Hepatocyte (in vitro differentiated cells): ENCODE measurements at regions not wholly inside any gene's neighbourhood (a gene's known extent, or its start where the extent isn't known, plus 50 kb on each side); places are given as distances from the start of the nearest gene placed in this dataset.

Experiments
- DNase-seq: peaks from one replicate; pipeline ENCODE4 v3.0.0-alpha.2; 2016; ENCODE audit warnings: low spot score
- H2AFZ ChIP-seq: fragments of 200-600 bp; sonication (generic); 2 replicates; pipeline ENCODE4 v1.6.0; 2016; ENCODE audit warnings: antibody characterized with exemption, mild to moderate bottlenecking
- H3K27ac ChIP-seq: fragments of 200-600 bp; sonication (generic); 2 replicates; pipeline ENCODE4 v1.5.1; 2016; ENCODE audit warnings: mild to moderate bottlenecking
- H3K27me3 ChIP-seq: fragments of 200-600 bp; sonication (generic); 2 replicates; pipeline ENCODE4 v1.6.1; 2016
- H3K36me3 ChIP-seq: fragments of 200-600 bp; sonication (generic); replicated peaks from 2 replicates; pipeline ENCODE4 v1.5.1; 2016; ENCODE audit warnings: low read depth; ENCODE audit not compliant: insufficient read depth
- H3K4me1 ChIP-seq: fragments of 200-600 bp; sonication (generic); 2 replicates; pipeline ENCODE4 v1.5.1; 2016; ENCODE audit warnings: mild to moderate bottlenecking, moderate library complexity; ENCODE audit not compliant: insufficient read depth
- H3K4me2 ChIP-seq: fragments of 200-600 bp; sonication (generic); 2 replicates; pipeline ENCODE4 v1.6.0; 2016
- H3K4me3 ChIP-seq: fragments of 200-600 bp; sonication (generic); 2 replicates; pipeline ENCODE4 v1.5.1; 2016; ENCODE audit warnings: mild to moderate bottlenecking
- H3K79me2 ChIP-seq: fragments of 200-600 bp; sonication (generic); 2 replicates; pipeline ENCODE4 v1.6.0; 2017; ENCODE audit warnings: mild to moderate bottlenecking
- H3K9me2 ChIP-seq: fragments of 200-600 bp; sonication (generic); replicated peaks from 2 replicates; pipeline ENCODE4 v1.6.0; 2017; ENCODE audit warnings: mild to moderate bottlenecking; ENCODE audit not compliant: insufficient read depth
- H3K9me3 ChIP-seq: fragments of 200-600 bp; sonication (generic); 2 replicates; pipeline ENCODE4 v1.5.1; 2016; ENCODE audit warnings: low read depth, mild to moderate bottlenecking
- H4K20me1 ChIP-seq: fragments of 200-600 bp; sonication (generic); 2 replicates; pipeline ENCODE4 v1.6.0; 2016; ENCODE audit warnings: mild to moderate bottlenecking; ENCODE audit not compliant: insufficient read depth, poor library complexity, severe bottlenecking
- EZH2 ChIP-seq: fragments of 200-600 bp; sonication (generic); IDR thresholded peaks from 2 replicates; pipeline ENCODE4 v1.6.1; 2016; ENCODE audit warnings: antibody characterized with exemption, mild to moderate bottlenecking, borderline replicate concordance
- EZH2phosphoT487 ChIP-seq: fragments of 200-600 bp; sonication (generic); IDR thresholded peaks from one replicate; pipeline ENCODE4 v1.6.1; 2018; ENCODE audit warnings: antibody characterized with exemption, mild to moderate bottlenecking, low read depth, moderate library complexity; ENCODE audit not compliant: unreplicated experiment, severe bottlenecking
- WGBS: methylation state at CpG from one replicate; pipeline ENCODE4 v1.1.6; 2016; ENCODE audit warnings: low lambda C conversion rate; ENCODE audit errors: missing lambda C conversion rate; 5-methylcytosine and 5-hydroxymethylcytosine counted together
- TF ChIP-seq, protein P1 (sequence below): fragments of 200-600 bp; sonication (generic); IDR thresholded peaks from 2 replicates; pipeline ENCODE4 v1.5.1; 2016; ENCODE audit warnings: antibody characterized with exemption, mild to moderate bottlenecking; ENCODE audit not compliant: poor library complexity

DNA sequence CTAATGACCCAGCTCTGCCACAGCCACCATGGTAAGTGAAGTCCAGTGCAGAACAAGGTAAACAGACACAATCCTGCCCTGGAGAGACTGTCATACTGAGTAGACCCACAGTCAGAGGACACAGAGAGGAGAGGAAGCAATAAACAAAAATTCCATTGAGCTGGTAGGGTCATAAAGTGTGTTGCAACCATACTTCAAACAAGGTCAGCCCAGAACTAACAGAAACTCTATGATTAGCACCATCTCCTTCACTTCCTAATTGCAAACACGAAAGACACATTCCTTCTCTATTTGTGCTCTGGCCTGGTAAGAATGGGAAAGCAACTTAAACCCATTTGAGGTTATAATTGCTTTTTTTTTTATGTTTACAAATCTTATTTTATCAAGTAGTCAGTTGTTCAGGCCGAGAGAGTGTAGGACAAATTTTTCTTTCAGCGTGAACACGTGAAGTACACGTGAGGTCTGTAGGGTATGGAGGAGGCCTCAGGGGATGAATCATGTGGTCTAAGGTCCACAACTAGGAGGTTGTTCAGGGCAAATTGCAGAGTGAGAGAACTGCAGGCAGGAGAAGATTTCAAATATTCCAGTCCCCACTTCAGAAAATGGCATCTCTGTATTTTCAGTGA is 71.4 kb upstream of the GLS start:
- Histone ChIP-seq H3K9me3 (no peaks in the 10 kb centered on the region), H3K4me1 (peaks cover 39% of the 10 kb centered on the region), H3K4me3 (no peak overlapping the region), H3K9me2 (no peaks in the 10 kb centered on the region), H3K27ac (peak overlapping the region; percentile 88), H3K79me2 (no peaks in the 10 kb centered on the region), H4K20me1 (no peaks in the 10 kb centered on the region), H2AFZ (no peak overlapping the region), H3K36me3 (no peaks in the 10 kb centered on the region), H3K4me2 (peak overlapping the region; percentile 43), H3K27me3 (no peaks in the 10 kb centered on the region)
- 56% methylated on average over 5 of the region's 5 CpGs for WGBS
- DNase-seq: peak; percentile 81
- TF ChIP-seq EZH2 (no peak), EZH2phosphoT487 (no peak)
- TF ChIP-seq, protein P1, sequence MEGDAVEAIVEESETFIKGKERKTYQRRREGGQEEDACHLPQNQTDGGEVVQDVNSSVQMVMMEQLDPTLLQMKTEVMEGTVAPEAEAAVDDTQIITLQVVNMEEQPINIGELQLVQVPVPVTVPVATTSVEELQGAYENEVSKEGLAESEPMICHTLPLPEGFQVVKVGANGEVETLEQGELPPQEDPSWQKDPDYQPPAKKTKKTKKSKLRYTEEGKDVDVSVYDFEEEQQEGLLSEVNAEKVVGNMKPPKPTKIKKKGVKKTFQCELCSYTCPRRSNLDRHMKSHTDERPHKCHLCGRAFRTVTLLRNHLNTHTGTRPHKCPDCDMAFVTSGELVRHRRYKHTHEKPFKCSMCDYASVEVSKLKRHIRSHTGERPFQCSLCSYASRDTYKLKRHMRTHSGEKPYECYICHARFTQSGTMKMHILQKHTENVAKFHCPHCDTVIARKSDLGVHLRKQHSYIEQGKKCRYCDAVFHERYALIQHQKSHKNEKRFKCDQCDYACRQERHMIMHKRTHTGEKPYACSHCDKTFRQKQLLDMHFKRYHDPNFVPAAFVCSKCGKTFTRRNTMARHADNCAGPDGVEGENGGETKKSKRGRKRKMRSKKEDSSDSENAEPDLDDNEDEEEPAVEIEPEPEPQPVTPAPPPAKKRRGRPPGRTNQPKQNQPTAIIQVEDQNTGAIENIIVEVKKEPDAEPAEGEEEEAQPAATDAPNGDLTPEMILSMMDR: no peak

DNA sequence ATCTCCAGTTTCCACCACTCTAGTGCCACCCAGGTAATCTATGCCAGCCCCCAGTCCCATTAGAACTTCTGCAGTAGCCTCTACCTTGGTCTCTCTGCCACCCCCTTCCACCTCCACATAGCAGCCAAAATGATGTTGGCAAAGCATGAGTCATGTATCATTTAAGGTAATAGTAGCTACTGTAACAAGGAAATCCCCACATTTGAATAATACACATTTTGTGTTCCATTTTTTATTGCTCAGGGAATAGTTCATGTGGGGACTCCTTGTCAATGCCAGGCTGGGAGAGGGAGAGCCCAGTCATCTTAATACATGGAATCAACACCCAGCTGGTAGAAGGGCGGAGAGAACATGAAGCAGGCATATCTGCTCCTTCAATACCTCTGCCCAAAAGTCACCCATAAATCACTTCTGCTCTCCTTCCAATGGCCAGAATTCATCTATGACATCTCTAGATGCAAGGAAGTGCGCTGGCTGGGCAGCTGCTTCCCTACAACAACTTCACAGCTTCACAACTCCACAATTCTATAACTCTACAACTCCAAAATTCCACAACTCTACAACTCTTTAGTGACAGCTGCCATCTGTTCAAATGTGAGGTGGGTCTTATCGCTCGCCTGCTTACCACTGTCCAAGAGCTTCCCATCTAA is 70.6 kb upstream of the GLS start:
- Histone ChIP-seq H3K4me1 (peaks cover 39% of the 10 kb centered on the region), H2AFZ (no peak overlapping the region), H3K9me2 (no peaks in the 10 kb centered on the region), H3K4me3 (no peak overlapping the region), H3K36me3 (no peaks in the 10 kb centered on the region), H3K27me3 (no peaks in the 10 kb centered on the region), H3K4me2 (peak overlapping the region; percentile 43), H3K9me3 (no peaks in the 10 kb centered on the region), H3K27ac (peak overlapping the region; percentile 88), H3K79me2 (no peaks in the 10 kb centered on the region), H4K20me1 (no peaks in the 10 kb centered on the region)
- no peak for DNase-seq
- TF ChIP-seq EZH2phosphoT487: no peak
- TF ChIP-seq, protein P1: no peak
- TF ChIP-seq EZH2: no peak
- WGBS: 75% methylated on average over 4 of the region's 4 CpGs

DNA sequence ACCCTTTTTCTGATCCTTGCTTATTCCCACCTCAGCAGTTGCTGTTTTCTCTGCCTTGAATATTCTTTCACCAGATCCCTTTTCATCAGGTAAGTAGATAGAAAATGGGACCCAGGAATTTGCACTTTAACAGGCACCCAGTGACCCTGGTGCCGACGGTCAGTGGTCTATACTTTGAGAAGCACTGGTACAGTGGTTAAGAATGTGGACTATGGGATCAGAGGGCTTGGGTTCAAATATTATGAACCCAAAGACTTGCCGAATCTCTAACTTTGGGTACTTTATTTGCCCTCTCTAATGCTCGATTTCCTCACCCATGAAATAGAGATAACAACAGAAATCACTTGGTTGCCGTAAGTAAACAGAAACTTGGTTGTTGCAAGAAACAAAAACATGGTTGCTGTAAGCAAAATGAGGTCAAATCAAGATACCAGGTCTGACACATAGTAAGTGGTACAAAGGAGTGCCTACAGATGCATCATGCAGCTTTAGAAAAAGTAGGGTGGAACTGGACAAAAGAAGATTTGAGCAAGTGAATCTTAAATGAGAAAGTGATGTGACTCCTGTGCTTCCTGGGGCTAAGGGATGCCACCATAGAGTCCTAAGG is 69.5 kb upstream of the GLS start:
- TF ChIP-seq EZH2 (no peak), EZH2phosphoT487 (no peak)
- TF ChIP-seq, protein P1: no peak
- Histone ChIP-seq H3K27ac (peak overlapping the region; percentile 88), H3K4me2 (no peak overlapping the region), H3K9me3 (no peaks in the 10 kb centered on the region), H3K4me1 (peaks cover 39% of the 10 kb centered on the region), H3K27me3 (no peaks in the 10 kb centered on the region), H3K79me2 (no peaks in the 10 kb centered on the region), H3K36me3 (no peaks in the 10 kb centered on the region), H2AFZ (no peak overlapping the region), H3K4me3 (no peak overlapping the region), H3K9me2 (no peaks in the 10 kb centered on the region), H4K20me1 (no peaks in the 10 kb centered on the region)
- no peak for DNase-seq
- 93% methylated on average over 5 of the region's 5 CpGs for WGBS
